Type B pancreatic cell (in vitro differentiated cells): ENCODE measurements at regions not wholly inside any gene's neighbourhood (a gene's known extent, or its start where the extent isn't known, plus 50 kb on each side); places are given as distances from the start of the nearest gene placed in this dataset.

Experiments
- DNase-seq: peaks from one replicate; pipeline ENCODE4 v3.0.0; 2021; ENCODE audit warnings: mixed read lengths; ENCODE audit not compliant: unreplicated experiment; ENCODE audit errors: extremely low spot score
- H3K27ac Mint-ChIP-seq: 2 replicates; pipeline ENCODE4 v1.8.0; 2021; ENCODE audit warnings: mild to moderate bottlenecking, mixed read lengths
- H3K27me3 Mint-ChIP-seq: 2 replicates; pipeline ENCODE4 v1.8.0; 2021; ENCODE audit warnings: mixed read lengths
- H3K36me3 Mint-ChIP-seq: 2 replicates; pipeline ENCODE4 v1.8.0; 2021; ENCODE audit warnings: mixed read lengths
- H3K4me1 Mint-ChIP-seq: one replicate; pipeline ENCODE4 v1.8.0; 2021; ENCODE audit warnings: mixed read lengths; ENCODE audit not compliant: unreplicated experiment
- H3K4me3 Mint-ChIP-seq: 2 replicates; pipeline ENCODE4 v1.8.0; 2021; ENCODE audit warnings: mild to moderate bottlenecking, mixed read lengths
- H3K9me3 Mint-ChIP-seq: 2 replicates; pipeline ENCODE4 v1.8.0; 2021; ENCODE audit warnings: mixed read lengths
- TF ChIP-seq, protein P1 (sequence below): fragments of 200-600 bp; sonication (generic); conservative IDR thresholded peaks from 2 replicates; pipeline ENCODE4 v1.5.0; 2021; ENCODE audit warnings: antibody characterized with exemption, mild to moderate bottlenecking

DNA sequence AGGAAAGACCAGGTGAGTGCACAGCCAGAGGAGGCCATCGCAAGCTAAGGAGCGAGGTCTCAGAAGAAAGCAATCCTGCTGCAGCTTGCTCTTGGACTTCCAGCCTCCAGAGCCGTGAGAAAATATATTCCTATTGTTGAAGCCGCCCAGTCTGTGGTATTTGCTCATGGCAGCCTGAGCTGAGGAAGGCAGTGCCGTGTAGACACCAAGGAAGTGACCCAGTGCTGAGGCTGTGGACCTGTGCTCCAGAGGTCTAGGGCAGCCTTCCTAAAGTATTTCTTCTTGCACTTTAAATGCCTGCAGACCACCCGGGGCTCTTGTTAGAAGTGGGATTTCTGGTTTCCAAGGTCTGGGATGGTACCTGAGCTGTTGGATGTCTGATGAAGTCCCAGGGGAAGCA lies 158.5 kb upstream of the KL start:
- TF ChIP-seq, protein P1, sequence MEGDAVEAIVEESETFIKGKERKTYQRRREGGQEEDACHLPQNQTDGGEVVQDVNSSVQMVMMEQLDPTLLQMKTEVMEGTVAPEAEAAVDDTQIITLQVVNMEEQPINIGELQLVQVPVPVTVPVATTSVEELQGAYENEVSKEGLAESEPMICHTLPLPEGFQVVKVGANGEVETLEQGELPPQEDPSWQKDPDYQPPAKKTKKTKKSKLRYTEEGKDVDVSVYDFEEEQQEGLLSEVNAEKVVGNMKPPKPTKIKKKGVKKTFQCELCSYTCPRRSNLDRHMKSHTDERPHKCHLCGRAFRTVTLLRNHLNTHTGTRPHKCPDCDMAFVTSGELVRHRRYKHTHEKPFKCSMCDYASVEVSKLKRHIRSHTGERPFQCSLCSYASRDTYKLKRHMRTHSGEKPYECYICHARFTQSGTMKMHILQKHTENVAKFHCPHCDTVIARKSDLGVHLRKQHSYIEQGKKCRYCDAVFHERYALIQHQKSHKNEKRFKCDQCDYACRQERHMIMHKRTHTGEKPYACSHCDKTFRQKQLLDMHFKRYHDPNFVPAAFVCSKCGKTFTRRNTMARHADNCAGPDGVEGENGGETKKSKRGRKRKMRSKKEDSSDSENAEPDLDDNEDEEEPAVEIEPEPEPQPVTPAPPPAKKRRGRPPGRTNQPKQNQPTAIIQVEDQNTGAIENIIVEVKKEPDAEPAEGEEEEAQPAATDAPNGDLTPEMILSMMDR, result no peak
- no peaks in the 10 kb centered on the region for H3K36me3 Mint-ChIP-seq
- H3K27ac Mint-ChIP-seq, result no peak overlapping the region
- no peak for DNase-seq
- H3K27me3 Mint-ChIP-seq, result peaks cover 5% of the 10 kb centered on the region
- peaks cover 6% of the 10 kb centered on the region for H3K4me1 Mint-ChIP-seq
- no peak overlapping the region for H3K4me3 Mint-ChIP-seq
- no peaks in the 10 kb centered on the region for H3K9me3 Mint-ChIP-seq

DNA sequence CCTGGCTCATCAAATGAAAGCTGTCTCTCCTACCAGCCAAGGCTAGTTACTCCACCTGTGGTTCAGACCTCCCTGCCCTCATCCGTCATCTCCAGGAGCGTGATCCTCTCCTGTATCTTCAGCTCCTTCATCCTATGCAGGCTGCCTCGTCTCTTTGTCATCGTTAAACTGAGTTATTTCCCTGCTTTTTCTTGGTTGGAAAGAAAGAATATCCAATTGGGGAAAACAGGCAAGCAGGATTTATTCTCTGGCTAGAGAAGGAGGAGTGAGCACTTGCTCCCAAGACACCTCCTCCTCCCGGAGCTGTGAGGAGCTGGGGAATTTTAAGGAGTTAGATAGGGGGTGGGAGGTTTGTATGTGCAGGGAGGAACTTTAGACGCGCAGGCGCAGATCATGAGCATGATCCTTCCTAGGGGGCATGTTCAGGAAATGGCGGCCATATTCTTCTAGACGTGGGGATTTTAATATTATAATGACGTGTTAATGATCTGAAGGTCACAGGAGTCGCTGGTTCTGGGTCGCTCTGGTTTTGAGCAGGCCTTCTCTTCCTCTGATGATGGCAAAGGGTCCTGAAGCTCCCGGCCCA lies 156.4 kb upstream of the KL start:
- H3K27me3 Mint-ChIP-seq, result no peaks in the 10 kb centered on the region
- peak; percentile 18 for DNase-seq

DNA sequence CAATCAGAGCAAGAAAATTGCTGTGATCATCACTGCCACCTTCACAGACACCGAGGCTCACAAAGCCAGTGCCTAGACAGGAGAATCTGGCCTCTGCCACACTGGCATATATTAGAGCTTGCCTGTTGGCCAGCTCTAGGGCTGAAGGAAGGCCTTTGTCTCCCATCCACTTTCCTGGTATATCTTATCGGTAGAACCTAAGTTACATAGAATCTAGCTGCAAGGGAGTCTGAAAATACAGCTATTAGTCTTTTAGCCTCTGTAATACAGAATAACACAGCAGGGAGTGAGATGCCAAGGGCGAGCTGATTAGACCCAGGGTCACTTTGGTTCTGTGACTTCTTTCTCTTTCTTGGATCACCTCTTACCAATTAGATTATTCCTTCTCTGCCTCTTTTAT lies 154.9 kb upstream of the KL start:
- TF ChIP-seq, protein P1, result no peak
- H3K4me1 Mint-ChIP-seq, result no peaks in the 10 kb centered on the region
- peak; percentile 16 for DNase-seq
- H3K27me3 Mint-ChIP-seq, result no peaks in the 10 kb centered on the region
- no peak overlapping the region for H3K27ac Mint-ChIP-seq
- no peak overlapping the region for H3K4me3 Mint-ChIP-seq
- no peaks in the 10 kb centered on the region for H3K9me3 Mint-ChIP-seq
- H3K36me3 Mint-ChIP-seq, result no peaks in the 10 kb centered on the region

More for the DNA sequence above, 156.4 kb upstream of the KL start:
- TF ChIP-seq, protein P1, result no peak
- no peaks in the 10 kb centered on the region for H3K4me1 Mint-ChIP-seq
- no peak overlapping the region for H3K4me3 Mint-ChIP-seq
- no peak overlapping the region for H3K27ac Mint-ChIP-seq
- no peaks in the 10 kb centered on the region for H3K36me3 Mint-ChIP-seq
- no peaks in the 10 kb centered on the region for H3K9me3 Mint-ChIP-seq

DNA sequence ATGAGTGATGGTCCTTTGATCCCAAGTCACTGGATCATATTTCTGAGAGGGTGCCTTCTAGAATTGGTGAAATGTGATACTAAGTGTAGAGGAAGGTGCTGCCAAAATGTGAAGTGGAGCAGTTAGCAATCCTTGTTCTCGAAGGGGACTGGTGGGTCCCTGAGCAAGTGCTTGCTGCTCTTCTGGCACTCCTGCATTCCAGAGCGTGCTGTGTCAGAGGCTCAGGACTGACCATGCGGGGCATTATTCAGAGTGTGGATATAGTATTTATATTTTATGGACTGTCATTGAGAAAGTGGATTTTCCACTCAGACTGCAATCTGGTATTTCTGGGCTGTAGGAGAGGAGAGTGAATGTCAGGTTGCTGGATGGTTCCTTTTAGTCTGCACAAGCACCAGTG lies 152.6 kb upstream of the KL start:
- Mint-ChIP-seq H3K36me3 (no peaks in the 10 kb centered on the region), H3K27ac (no peak overlapping the region), H3K4me1 (no peaks in the 10 kb centered on the region), H3K4me3 (no peak overlapping the region), H3K27me3 (no peaks in the 10 kb centered on the region), H3K9me3 (no peaks in the 10 kb centered on the region)
- TF ChIP-seq, protein P1, result no peak
- no peak for DNase-seq

DNA sequence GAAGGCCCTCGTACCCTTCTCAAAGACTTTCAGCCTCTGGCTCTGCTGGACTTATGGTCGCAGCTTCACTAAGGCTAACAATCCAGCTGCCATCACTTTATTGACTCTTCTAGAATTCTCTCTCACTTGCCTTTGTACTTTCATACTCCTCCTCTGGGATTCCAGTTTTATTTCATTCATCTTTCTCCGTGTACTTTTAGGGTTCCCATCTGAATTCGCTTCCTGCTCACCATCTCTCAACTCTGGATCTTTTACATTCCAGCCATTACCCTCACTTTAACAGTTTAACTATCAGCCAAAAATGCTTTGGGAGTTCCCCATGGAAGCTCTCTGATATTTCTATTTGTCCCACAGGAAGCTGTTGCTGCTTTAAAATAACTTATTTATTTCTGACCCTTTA lies 149.3 kb upstream of the KL start:
- DNase-seq, result no peak
- no peaks in the 10 kb centered on the region for H3K4me1 Mint-ChIP-seq
- H3K9me3 Mint-ChIP-seq, result no peaks in the 10 kb centered on the region
- TF ChIP-seq, protein P1, result no peak
- H3K36me3 Mint-ChIP-seq, result no peaks in the 10 kb centered on the region
- no peak overlapping the region for H3K4me3 Mint-ChIP-seq
- no peaks in the 10 kb centered on the region for H3K27me3 Mint-ChIP-seq
- H3K27ac Mint-ChIP-seq, result no peak overlapping the region

DNA sequence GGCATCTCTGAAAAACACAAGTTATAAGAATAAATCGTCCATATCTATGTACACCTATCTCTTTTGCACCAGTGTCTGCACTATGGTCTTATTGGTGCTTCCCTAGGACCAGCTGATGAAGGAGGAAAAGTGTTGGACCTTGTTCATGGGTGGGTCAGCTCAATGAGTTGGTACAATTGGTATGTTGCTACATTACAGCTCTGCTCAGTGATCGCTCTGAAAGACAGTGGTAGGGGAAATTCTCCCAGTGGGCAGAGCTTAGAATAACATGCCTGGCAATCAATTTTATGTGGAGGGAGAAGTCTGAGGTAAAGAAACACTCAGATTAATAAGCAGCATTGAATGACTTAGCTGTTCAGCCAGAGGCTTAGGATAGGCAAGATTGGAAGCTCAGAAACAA lies 138.7 kb upstream of the KL start:
- TF ChIP-seq, protein P1, result no peak
- H3K4me1 Mint-ChIP-seq, result peaks cover 8% of the 10 kb centered on the region
- H3K4me3 Mint-ChIP-seq, result no peak overlapping the region
- no peak for DNase-seq
- H3K27ac Mint-ChIP-seq, result no peak overlapping the region
- no peaks in the 10 kb centered on the region for H3K9me3 Mint-ChIP-seq
- H3K27me3 Mint-ChIP-seq, result no peaks in the 10 kb centered on the region
- no peaks in the 10 kb centered on the region for H3K36me3 Mint-ChIP-seq
